ENCODE measurements at regions not wholly inside any gene's neighbourhood (a gene's known extent, or its start where the extent isn't known, plus 50 kb on each side); places are given as distances from the start of the nearest gene placed in this dataset.

DNA sequence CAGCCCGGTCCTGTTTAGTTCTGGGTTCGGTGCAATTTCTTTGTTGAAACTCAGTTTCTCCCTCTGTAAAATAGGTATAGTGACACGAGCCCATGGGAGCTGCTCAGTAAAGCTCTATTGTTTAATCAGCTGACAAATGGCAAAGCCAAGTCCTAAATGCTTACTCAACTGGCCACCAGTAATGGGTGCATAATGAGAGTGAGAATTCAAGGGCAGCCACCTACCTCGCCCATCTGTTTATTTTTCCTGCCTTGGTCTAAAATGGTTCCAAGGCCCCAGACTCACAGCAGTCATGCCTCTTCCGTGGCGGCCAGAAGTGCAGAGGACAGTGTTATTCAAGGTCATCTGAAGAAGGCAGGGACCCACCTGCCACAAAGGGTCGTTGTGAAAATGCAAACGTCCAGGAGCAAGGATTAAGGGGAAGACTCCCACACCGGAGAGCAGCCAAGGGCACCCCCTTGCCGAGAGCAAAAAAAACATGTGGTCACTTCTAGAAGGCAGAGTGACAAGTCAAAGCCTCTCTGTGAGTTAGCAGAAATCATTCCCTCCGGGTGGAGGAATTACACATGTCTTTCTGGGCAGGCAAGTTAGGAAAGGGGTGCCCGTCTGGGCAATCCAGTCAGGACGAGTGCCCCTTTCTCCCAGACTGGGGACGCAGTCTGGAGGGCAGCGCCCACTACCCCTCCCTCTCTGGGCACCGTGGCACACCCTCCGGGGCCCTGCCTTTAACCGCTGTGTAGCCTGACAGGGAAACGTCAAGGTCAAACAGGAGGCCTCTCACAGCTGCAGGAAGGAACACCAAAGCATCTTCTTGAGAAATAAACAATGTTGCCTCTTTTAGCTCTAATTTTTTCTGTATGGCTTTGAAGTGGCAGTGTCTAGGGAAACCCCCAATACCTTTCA lies 186.2 kb downstream of the FOXO1 start:
- DNase-seq (ENCODE audit: low read depth), result no peak

DNA sequence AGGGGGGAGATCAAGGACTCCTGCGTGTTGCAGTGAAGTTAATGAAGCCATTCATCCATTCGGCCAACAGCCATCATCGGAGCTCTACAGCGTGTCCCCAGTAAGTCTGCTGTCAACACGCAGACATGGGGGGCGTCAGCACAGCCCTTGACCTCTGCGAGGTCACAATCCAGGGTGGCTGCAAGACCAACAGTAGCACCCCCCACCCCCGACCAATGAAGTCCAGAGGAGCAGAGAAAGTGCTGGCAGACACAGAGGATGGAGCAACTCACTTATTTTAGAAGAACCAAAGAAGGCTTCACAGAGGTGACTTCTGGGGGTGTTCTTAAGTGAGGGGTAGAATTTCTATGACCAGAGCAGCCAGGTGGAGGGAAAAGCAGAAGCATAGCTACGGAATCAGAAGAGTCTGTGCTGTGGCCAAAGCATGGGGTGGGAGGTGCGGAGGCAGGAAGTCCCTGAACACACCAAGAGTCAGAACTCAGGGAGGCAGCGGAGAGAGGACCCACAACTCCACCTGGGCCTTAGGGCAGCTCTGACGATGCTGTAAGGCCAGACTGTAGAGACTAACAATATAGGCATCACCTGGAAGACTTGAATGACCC lies 185.4 kb downstream of the FOXO1 start:
- DNase-seq (ENCODE audit: low read depth), result no peak

GRCh38 chr13:40483601-40484000 lies 182.8 kb downstream of the FOXO1 start:
- no peak for DNase-seq (ENCODE audit: low read depth)

DNA sequence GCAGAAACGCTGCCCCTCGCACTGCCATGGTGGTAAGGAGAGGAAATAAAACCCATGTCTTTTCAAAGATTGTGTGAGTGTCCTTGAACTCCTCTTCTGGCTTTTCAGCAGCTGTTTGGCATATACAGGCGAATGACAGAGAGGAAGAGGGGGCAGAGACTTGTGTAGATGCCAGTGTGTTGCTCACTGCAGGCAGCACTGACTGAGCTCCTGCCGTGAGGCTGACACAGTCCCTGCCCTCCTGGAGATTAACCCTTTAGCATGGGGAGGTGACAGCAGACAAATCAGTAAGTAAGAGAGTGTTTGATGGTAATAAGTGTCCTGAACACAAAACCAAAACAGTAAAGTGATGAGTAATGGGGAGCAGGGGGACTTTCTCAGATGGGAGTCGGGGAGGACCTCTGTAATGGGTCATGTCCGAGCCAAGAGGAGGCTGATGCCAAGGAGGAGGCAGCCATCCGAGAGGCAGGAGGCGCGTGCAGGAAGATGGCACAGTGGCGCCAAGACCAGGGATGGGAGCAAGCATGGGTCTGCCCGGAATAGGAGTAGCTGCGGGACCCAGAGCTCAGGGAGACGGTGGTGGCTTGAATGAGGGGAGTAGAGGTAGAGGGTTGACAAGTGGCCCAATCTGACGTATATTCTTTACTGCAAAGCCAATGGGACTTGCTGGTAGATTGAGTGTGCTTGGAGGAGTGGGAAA lies 182.2 kb downstream of the FOXO1 start:
- DNase-seq (ENCODE audit: low read depth), result no peak

DNA sequence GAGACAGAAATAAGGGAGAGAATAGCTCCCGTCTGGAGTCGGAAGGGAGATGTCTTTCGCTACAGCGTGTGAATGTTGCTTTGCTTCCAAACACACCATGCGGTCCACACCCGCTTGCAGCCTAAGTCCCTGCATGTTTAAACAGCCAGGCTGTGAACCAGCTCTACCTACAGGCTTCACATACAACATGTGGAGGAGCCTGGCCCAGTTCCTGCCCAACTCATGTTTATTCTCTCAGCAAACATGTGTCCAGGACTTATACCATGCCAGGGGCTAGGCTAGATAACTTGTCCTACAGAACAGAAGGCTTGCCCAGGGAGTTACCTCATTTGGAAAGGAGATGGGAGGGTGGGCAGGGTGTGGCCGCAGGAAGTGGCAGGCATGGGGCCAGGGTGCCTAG lies 181.5 kb downstream of the FOXO1 start:
- no peak for DNase-seq (ENCODE audit: low read depth)

DNA sequence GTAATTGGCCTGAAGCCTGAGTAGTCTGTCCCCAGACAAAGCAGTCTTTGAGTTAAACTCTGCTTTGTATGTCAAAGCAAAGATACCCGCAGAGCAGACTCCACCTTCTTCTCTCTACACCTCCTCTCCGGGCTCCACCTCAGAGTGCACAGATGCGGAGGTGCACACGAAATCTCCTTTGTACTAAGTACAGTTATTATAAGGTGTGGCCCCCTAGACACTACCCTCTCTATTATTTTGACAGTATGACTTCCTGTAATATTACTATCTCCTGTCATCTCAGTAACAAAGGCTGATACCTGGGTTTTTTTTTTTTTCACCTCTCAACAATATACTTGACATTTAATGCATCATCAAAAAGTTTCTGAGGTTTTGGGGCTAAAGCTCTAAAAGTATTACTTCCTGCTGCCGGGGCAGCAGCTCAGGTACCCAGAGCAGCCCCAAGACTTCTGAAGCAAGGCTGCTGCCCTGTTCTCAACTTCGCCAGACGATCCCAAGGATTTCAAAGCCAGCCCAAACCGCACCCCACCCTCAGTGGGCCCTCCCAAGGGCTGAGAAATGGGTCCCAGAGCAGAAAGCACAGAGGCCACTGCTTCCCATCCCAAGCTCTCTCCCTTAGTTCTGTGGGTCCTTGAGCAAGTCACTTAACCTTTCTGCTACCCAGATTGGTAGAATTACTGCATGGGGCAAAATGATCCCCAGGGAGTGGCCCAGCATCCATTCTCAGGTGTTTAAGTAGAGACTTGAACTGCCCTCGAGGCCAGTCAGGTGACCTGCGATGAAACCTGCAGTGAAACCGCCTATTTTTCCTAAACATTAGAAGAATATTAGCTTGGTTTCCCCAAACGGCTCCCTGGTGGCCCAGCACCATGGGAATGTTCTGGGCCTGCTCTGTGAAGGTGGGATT lies 180.6 kb downstream of the FOXO1 start:
- DNase-seq (ENCODE audit: low read depth), result no peak

- no peak for DNase-seq (ENCODE audit: low read depth)
Observed at GRCh38 chr13:40486518-40487163, 179.8 kb downstream of the FOXO1 start.

DNA sequence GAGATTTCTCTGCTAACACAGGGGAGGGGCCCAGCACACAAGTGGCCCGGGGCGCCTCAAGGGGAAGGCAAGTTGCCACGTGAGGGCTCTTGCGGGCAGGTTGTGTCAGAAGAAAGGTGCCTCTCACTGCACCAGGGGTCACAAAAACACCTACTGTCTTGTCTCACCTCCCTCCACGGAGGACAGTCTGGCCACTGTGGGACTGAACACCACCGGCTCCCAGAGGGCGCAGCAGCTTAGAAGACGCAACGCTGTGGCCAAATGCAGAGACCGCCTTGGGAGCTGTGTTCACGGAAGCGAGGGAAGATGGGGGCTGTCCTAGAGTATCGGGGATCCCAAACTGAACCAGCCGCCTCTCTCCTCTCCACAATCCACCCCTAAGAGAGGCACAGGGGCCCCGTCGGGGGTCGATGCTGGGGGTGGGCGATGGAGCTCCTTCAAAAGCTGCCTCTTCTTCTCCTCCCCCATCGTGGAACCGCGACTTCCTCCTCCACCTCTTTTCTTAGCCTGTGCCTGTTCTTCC lies 177.5 kb downstream of the FOXO1 start:
- DNase-seq (ENCODE audit: low read depth), result no peak

GRCh38 chr13:40490086-40490758 lies 176.2 kb downstream of the FOXO1 start:
- DNase-seq (ENCODE audit: low read depth), result no peak

DNA sequence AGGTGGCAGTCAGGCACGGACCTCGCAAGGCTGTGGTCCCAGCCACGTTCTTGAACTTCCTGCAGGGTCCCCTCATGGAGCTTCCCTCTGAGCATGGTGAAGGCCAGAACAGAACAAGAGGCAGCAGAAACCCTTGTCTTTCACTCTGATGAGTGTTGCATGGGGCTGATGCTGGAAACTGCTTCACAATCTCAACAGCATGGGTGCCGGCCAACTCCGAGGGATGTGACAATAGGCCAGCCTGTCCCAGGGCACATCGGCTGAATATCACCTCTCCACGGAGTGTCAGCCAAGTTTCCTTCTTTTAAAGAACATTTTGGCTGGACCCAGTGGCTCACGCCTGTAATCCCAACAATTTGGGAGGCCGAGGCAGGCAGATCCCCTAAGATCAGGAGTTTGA lies 173.9 kb downstream of the FOXO1 start:
- DNase-seq (ENCODE audit: low read depth), result no peak

DNA sequence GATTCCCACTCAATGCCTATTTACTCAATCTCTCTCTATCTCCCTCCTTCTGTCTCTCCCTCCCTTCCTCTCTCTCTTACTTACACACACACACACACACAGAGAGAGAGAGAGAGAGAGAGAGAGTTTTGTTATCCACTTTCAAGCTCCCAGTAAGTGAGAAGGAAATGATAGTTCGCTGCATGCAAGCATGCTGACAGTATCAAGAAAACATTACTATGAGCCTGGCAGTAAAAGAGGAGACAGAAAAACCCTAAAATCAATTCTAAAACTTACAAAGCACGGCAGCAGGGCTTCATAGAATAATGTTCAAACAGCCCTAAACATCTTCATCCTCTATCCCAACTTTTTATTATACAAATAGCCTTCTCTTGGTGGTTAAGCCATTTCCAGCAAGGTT lies 171.9 kb downstream of the FOXO1 start:
- DNase-seq (ENCODE audit: low read depth), result no peak

GRCh38 chr13:40494946-40495620 lies 171.4 kb downstream of the FOXO1 start:
- DNase-seq (ENCODE audit: low read depth), result no peak

GRCh38 chr13:40495621-40496001 lies 170.8 kb downstream of the FOXO1 start:
- DNase-seq (ENCODE audit: low read depth), result no peak

GRCh38 chr13:40496035-40496810 lies 170.2 kb downstream of the FOXO1 start:
- no peak for DNase-seq (ENCODE audit: low read depth)

DNA sequence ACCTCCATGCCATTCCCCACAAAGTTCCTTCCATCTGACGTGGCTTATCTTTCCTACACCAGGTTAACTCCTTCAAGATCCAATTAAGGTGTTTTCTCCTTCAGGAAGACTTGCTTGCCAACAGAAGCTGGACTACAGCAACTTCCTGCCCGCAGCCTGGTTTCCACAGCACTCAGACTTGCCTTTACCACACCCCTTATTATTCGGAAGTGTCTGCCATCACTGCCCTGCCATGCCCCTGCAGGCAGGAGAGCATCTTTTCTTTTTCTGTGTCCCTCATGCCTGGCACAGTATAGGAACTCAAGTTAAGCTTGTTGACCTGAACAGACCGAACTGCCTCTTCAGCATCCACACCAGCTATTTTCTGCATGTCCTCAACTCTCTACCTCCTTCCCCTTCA lies 168.0 kb downstream of the FOXO1 start:
- no peak for DNase-seq (ENCODE audit: low read depth)

GRCh38 chr13:40502236-40502635 lies 164.2 kb downstream of the FOXO1 start:
- DNase-seq (ENCODE audit: low read depth), result no peak

- DNase-seq (ENCODE audit: low read depth), result no peak
Observed at GRCh38 chr13:40503011-40503410, 163.4 kb downstream of the FOXO1 start.

- no peak for DNase-seq (ENCODE audit: low read depth)
Observed at GRCh38 chr13:40503966-40504591, 162.4 kb downstream of the FOXO1 start.

DNA sequence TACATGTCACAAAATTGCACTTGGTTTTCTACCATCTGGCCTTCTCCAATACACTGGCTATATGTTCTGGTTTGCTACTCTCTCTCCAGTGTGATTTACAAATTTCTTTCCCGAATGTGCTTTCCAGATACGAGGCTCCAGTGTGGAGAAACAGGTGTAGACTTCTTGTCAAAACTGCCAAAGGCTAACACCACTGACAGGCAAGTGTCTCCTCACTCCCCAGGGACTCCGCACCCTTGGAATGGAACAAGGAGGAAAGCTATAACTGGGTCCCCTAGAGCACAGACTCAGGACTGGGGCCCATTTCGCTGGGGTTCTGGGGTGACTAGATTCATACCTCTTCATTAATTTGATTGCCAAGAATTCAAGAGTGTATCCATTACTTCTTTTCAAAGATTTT lies 161.8 kb downstream of the FOXO1 start:
- DNase-seq (ENCODE audit: low read depth), result no peak

Measured in fibroblast of the conjunctiva (primary cell).